Testis (tissue), 2 donors: ENCODE measurements at regions not wholly inside any gene's neighbourhood (a gene's known extent, or its start where the extent isn't known, plus 50 kb on each side); places are given as distances from the start of the nearest gene placed in this dataset.

ENCODE experiments used
- DNase-seq: peaks from one replicate; pipeline ENCODE4 v3.0.0-alpha.2; 2019
- H3K27ac ChIP-seq, 2 donors: fragments of 200-600 bp; sonication (generic); one replicate each; pipeline ENCODE4 v1.5.1; 2019
- H3K27me3 ChIP-seq: fragments of 200-600 bp; sonication (generic); one replicate; pipeline ENCODE4 v1.5.1; 2019
- H3K36me3 ChIP-seq: fragments of 200-600 bp; sonication (generic); one replicate; pipeline ENCODE4 v1.5.1; 2017; ENCODE audit warnings: low read depth; ENCODE audit errors: missing control alignments
- H3K4me1 ChIP-seq: fragments of 200-600 bp; sonication (generic); one replicate; pipeline ENCODE4 v1.5.1; 2019
- H3K4me3 ChIP-seq, 2 donors: fragments of 200-600 bp; sonication (generic); one replicate each; pipeline ENCODE4 v1.5.1; 2017 to 2019
- H3K9me3 ChIP-seq: fragments of 200-600 bp; sonication (generic); one replicate; pipeline ENCODE4 v1.5.1; 2017
- CTCF ChIP-seq, 3 experiments: fragments of 450-650 bp in 2 of 3; fragments of 200-600 bp in 1 of 3; sonication (generic) in 1 of 3; IDR thresholded peaks; one replicate each; pipeline ENCODE4 v1.5.1; 2016 to 2019; ENCODE audit warnings: antibody characterized with exemption in 3 of 3, mild to moderate bottlenecking in 2 of 3, moderate library complexity in 1 of 3
- POLR2A ChIP-seq: fragments of 450-650 bp; IDR thresholded peaks from one replicate; pipeline ENCODE4 v1.6.1; 2017; ENCODE audit warnings: antibody characterized with exemption, mild to moderate bottlenecking, moderate library complexity
- WGBS, 2 donors: methylation state at CpG; one replicate each; pipeline ENCODE4 v1.1.5; 2018; 5-methylcytosine and 5-hydroxymethylcytosine counted together
- intact Hi-C: fragments of 100-400 bp; cut with DNase I; formaldehyde crosslinking; loops from one replicate; pipeline ENCODE4 v1.15.1; 2023; ENCODE audit warnings: low total_unique reads

GRCh38 chr11:13876423-13876822 is 86.1 kb upstream of the SPON1 start:
- Histone ChIP-seq H3K36me3 (no peaks in the 10 kb centered on the region), H3K27me3 (no peaks in the 10 kb centered on the region), H3K9me3 (no peaks in the 10 kb centered on the region), H3K27ac (no peak overlapping the region), H3K4me3 (no peak overlapping the region), H3K4me1 (peaks cover 7% of the 10 kb centered on the region)
- intact Hi-C loops, result no loop called here
- no peak for DNase-seq
- TF ChIP-seq CTCF (IDR thresholded peaks at IDR 0.05) (no peak), POLR2A (no peak)
- 61 to 75% methylated on average over 2 of the region's 2 CpGs for WGBS, 2 donors

GRCh38 chr11:13878077-13878476 is 84.4 kb upstream of the SPON1 start:
- intact Hi-C loops, result no loop called here

GRCh38 chr11:13880634-13881033 is 81.9 kb upstream of the SPON1 start:
- H3K27ac ChIP-seq, result no peak overlapping the region
- no peak overlapping the region for H3K4me3 ChIP-seq
- DNase-seq, result no peak
- H3K9me3 ChIP-seq, result no peaks in the 10 kb centered on the region
- no peaks in the 10 kb centered on the region for H3K4me1 ChIP-seq
- 95 to 96% methylated on average over 2 of the region's 2 CpGs for WGBS, 2 donors
- intact Hi-C loops, result no loop called here
- no peak for TF ChIP-seq POLR2A
- TF ChIP-seq CTCF (IDR thresholded peaks at IDR 0.05), result no peak
- no peaks in the 10 kb centered on the region for H3K27me3 ChIP-seq
- H3K36me3 ChIP-seq, result no peaks in the 10 kb centered on the region

More at GRCh38 chr11:13878077-13878476, 84.4 kb upstream of the SPON1 start:
- 88 to 100% methylated on average over 1 of the region's 1 CpG for WGBS, 2 donors
- Histone ChIP-seq H3K9me3 (no peaks in the 10 kb centered on the region), H3K4me1 (peaks cover 2% of the 10 kb centered on the region), H3K27ac (no peak overlapping the region), H3K36me3 (no peaks in the 10 kb centered on the region), H3K27me3 (no peaks in the 10 kb centered on the region), H3K4me3 (no peak overlapping the region)
- TF ChIP-seq CTCF (IDR thresholded peaks at IDR 0.05) (no peak), POLR2A (no peak)
- no peak for DNase-seq

GRCh38 chr11:13881226-13881905 is 81.2 kb upstream of the SPON1 start:
- no peak for DNase-seq
- H3K4me1 ChIP-seq, result no peaks in the 10 kb centered on the region
- H3K27ac ChIP-seq, result no peak overlapping the region
- H3K9me3 ChIP-seq, result no peaks in the 10 kb centered on the region
- intact Hi-C loops, result no loop called here
- no peaks in the 10 kb centered on the region for H3K27me3 ChIP-seq
- WGBS, 2 donors, result 49 to 56% methylated on average over 10 of the region's 10 CpGs
- H3K4me3 ChIP-seq, result no peak overlapping the region
- H3K36me3 ChIP-seq, result no peaks in the 10 kb centered on the region
- no peak for TF ChIP-seq POLR2A
- TF ChIP-seq CTCF (IDR thresholded peaks at IDR 0.05), result no peak

- Histone ChIP-seq H3K27me3 (no peaks in the 10 kb centered on the region), H3K27ac (no peak overlapping the region), H3K9me3 (no peaks in the 10 kb centered on the region), H3K4me3 (no peak overlapping the region), H3K36me3 (no peaks in the 10 kb centered on the region), H3K4me1 (no peaks in the 10 kb centered on the region)
- TF ChIP-seq CTCF (IDR thresholded peaks at IDR 0.05) (no peak), POLR2A (no peak)
- DNase-seq, result no peak
- intact Hi-C loops, result no loop called here
- 71 to 80% methylated on average over 4 of the region's 4 CpGs for WGBS, 2 donors
These were observed 79.5 kb upstream of the SPON1 start for GRCh38 chr11:13883042-13883441.
